ENCODE measurements at regions not wholly inside any gene's neighbourhood (a gene's known extent, or its start where the extent isn't known, plus 50 kb on each side); places are given as distances from the start of the nearest gene placed in this dataset.

DNA sequence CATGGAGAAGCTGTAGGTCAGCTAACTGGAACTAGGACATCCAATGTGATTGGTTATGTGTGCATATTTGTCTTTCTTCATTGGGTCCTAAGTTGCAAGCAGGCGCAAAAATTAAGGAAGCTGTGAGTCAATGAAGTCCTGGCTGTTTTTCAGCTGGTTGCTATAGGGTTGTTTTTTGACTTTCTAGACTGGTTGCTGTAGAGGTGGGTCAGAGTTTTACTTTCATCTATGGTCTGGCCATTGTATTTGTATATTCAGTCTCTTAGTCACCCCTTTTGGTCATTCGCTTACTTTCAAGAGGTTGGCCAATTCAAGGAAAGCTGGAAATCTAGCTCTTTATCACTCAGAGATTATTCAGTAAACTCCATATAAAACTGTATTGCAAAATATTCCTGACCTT, 62.0 kb upstream of the AMZ2 start:
- no peak for DNase-seq

DNA sequence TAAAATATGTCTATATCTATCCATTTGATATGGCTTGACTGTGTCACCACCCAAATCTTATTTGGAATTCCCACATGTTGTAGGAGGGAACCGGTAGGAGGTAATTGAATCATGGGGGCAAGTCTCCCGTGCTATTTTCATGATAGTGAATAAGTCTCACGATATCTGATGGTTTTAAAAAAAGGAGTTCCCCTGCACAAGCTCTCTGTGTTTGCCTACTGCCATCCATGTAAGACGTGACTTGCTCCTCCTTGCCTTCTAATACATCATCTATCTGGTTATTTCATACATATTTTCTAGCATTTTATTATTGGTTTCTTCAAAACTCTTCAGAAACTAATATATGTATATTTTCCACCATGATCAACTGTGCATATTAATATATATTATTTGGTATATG, 57.3 kb upstream of the AMZ2 start:
- DNase-seq = no peak

DNA sequence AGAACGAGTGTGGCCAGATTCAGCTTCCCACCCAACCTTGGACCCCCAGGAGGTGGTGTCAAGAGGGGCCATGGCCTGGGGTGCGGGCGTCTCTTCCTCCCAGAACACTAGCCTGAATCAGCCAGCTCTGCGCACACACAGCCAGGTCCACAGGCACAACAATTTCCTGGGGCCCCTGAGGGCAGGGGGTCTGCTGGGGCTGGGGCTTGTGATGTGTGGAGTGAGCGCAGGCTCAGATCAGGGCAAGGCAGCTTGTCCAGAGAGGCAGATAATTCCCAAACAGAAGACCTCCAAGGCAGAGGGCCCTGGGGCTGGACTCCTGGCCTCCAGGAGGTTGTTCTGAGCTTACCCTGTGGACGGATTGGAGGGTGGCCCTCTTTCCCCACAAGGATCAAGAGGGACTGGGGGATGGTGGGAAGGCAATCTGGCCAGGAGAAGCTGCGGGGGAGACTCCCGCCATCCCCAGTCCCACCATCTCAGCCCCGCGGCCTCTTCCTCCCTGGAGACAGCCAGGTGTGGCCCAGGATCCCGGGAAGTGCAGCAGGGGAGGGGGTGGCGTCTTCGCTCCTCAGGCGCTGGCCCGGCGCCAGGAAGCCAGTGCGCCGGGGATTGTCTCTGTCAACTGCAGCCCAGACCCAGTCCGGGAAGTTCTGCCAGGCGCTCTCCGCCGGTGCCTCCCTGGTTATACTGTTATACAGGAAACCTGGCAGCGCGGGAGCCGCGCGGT, 52.0 kb upstream of the AMZ2 start:
- DNase-seq = no peak

DNA sequence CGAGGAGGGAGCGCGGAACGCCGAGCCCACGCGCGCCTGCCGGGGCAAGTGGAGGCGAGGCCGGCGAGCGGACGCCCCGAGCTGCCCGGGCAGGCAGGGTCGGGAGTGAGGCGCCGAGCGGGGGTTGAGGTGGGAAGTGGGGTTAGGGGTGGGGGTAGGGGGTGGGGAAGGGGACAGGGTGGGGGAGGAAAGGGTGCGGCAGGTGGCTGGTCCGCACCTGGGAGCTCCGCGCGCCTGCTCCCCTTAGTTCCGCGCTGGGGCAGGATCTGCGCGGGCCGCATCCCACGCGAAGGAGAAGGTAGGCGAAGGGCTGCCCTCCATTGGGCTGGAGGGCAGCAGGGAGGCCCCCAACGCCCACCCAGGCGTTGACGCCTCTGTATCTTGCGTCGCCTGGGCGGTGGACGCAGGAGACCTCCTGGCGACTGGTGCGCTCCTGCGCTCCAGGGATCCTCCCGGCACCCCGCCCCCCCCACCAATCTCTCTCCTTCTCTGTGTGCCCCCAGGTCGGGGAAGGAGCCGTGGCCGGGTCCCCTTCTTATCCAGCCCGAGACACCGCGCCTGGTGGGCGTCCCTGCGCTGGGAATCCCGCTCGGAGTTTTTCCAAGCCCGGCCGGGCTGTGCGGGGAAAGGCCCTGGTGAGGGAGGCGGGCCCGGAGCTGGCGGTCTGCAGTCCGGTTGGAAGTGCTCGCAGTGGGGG, 51.3 kb upstream of the AMZ2 start:
- DNase-seq = no peak

DNA sequence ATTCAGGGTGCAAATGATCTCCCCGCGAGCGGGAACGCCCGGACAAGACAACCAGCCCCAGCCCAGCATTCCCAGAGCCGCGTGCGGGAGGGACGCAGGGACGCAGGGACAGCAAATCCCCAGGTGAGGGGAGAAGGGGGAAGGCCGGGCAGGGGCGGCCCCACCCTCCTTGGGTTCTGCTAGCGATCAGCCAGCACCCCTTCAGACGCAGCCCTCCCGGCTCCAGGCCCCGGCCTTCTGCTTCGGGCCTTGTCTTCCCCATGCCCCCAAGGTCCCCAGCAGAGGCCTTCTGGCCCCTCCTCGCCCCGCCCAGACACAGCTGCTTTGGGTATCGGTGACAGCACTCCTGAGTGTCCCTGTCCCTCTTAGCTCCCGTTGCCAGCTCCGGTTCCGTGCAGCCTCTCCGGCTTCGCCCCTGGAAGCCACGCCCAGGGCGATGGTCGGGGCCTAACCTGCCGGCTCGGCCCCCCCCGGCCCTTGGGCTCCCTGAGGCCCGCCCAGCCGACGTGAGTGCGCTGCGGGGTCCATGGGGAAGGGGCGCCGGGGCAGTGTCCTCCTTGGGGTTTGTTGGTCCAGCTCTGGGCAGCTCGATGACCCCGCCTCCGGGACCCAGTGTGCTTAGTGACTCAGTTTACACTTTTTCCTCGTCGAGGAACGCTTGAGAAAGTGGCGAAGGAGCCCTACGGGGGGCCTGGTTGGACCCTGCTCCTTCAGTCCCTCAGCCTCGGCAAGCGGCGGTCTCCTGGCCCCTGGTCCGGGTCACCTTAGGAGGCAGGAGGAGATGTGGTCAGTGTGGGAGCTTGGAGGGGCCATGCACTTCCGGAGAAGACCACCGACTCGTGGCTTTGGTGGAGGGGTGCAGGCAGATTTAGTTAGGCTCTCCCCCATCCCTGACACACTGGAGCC, 50.5 kb upstream of the AMZ2 start:
- DNase-seq = peak; percentile 27

DNA sequence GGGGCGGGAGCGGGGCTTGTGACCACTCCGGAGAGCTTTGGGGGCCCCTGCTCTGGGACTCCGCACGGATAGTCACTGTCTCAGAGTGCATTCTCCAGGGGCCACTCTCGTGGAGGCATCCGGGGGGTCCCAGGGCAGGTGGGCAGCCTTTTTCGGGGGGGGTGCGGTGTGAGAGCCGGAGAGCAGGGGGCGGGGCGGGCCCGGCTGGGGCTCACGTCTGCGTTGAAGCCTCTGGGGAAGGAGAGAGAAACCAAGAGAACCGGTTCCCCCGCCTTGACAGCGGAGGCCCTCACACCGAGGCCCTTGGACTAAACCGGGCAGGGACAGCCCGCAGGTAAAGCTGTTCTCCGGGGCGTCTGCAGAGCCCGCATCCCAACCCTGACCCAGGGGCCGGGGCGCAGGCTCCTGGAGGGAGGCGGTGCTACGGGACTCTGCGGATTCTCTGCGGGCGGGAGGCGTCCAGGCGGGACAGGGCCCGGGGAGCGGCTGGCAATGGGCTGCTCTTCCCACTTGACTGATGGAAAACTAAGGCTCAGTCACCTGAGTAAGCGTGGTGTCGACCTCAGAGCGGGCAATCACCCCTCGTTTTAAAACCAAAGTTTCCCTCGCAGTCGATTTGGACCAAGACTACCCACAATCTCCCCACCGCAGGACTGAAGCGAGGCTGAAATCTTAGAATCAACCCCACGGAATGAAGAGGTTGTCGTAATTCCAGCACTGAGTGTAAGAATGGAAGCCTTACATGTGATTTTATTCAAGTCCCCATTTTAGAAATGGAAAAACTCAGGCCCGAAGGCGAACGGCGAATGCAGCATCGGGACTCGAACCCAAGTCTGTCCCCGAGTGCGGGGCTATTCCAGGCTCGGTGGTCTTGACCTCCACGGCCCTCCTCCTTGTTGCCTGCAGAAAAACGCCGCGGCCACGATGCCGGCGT, 49.6 kb upstream of the AMZ2 start:
- DNase-seq = no peak

Data from hematopoietic multipotent progenitor cell treated with erythropoietin and hydrocortisone succinate and interleukin-3 and kit ligand, for 6 days (in vitro differentiated cells).